Smooth muscle cell (in vitro differentiated cells): ENCODE measurements at regions not wholly inside any gene's neighbourhood (a gene's known extent, or its start where the extent isn't known, plus 50 kb on each side); places are given as distances from the start of the nearest gene placed in this dataset.
A peak's percentile ranks its signal among the peaks of the same experiment; 100 is the strongest.

Source experiments
- DNase-seq: peaks from one replicate; lab custom pipeline; 2025; ENCODE audit not compliant: unreplicated experiment; lab: John Stamatoyannopoulos, UW
- H2AFZ ChIP-seq: fragments of 200-600 bp; sonication (generic); 2 replicates; pipeline ENCODE4 v1.6.0; 2016; ENCODE audit warnings: antibody characterized with exemption, low read depth, mild to moderate bottlenecking
- H3F3A ChIP-seq: fragments of 200-600 bp; sonication (generic); 2 replicates; pipeline ENCODE4 v1.6.0; 2017; ENCODE audit warnings: antibody characterized with exemption, low read depth
- H3K27ac ChIP-seq: fragments of 200-600 bp; sonication (generic); 2 replicates; pipeline ENCODE4 v1.5.1; 2016; ENCODE audit warnings: low read depth, mild to moderate bottlenecking
- H3K27me3 ChIP-seq: fragments of 200-600 bp; sonication (generic); 2 replicates; pipeline ENCODE4 v1.6.1; 2016; ENCODE audit warnings: low read depth, mild to moderate bottlenecking
- H3K36me3 ChIP-seq: fragments of 200-600 bp; sonication (generic); 2 replicates; pipeline ENCODE4 v1.5.1; 2016; ENCODE audit warnings: low read depth
- H3K4me1 ChIP-seq: fragments of 200-600 bp; sonication (generic); 2 replicates; pipeline ENCODE4 v1.5.1; 2016; ENCODE audit warnings: low read depth
- H3K4me2 ChIP-seq: fragments of 200-600 bp; sonication (generic); 2 replicates; pipeline ENCODE4 v1.6.0; 2016; ENCODE audit warnings: mild to moderate bottlenecking
- H3K4me3 ChIP-seq: fragments of 200-600 bp; sonication (generic); 2 replicates; pipeline ENCODE4 v1.5.1; 2016; ENCODE audit warnings: mild to moderate bottlenecking
- H3K79me2 ChIP-seq: fragments of 200-600 bp; sonication (generic); 2 replicates; pipeline ENCODE4 v1.6.0; 2016; ENCODE audit warnings: low read depth, mild to moderate bottlenecking
- H3K9ac ChIP-seq: fragments of 200-600 bp; sonication (generic); 2 replicates; pipeline ENCODE4 v1.6.0; 2016; ENCODE audit warnings: low read depth
- H3K9me3 ChIP-seq: fragments of 200-600 bp; sonication (generic); replicated peaks from 2 replicates; pipeline ENCODE4 v1.5.1; 2016; ENCODE audit warnings: low read depth
- H4K20me1 ChIP-seq: fragments of 200-600 bp; sonication (generic); 2 replicates; pipeline ENCODE4 v1.6.0; 2016; ENCODE audit warnings: low read depth
- CTCF ChIP-seq: fragments of 200-600 bp; sonication (generic); IDR thresholded peaks from 2 replicates; pipeline ENCODE4 v1.5.1; 2017; ENCODE audit warnings: borderline replicate concordance, mild to moderate bottlenecking, antibody characterized with exemption; ENCODE audit not compliant: insufficient read depth, poor library complexity, severe bottlenecking
- WGBS: methylation state at CpG from one replicate; pipeline ENCODE4 v1.1.7; 2016; ENCODE audit warnings: low lambda C conversion rate; 5-methylcytosine and 5-hydroxymethylcytosine counted together

GRCh38 chr10:106401161-106401560 lies 763.3 kb downstream of the SORCS1 start:
- no peak overlapping the region for H2AFZ ChIP-seq
- no peak for DNase-seq
- no peak overlapping the region for H3K27ac ChIP-seq

GRCh38 chr10:106399112-106399511 lies 765.4 kb downstream of the SORCS1 start:
- Histone ChIP-seq H3K27ac (no peak overlapping the region), H3K36me3 (no peaks in the 10 kb centered on the region), H3K4me2 (no peak overlapping the region), H3K27me3 (no peaks in the 10 kb centered on the region), H4K20me1 (no peaks in the 10 kb centered on the region), H2AFZ (no peak overlapping the region), H3K4me3 (no peak overlapping the region), H3K4me1 (no peaks in the 10 kb centered on the region), H3K9ac (no peak overlapping the region), H3K79me2 (no peaks in the 10 kb centered on the region), H3F3A (no peaks in the 10 kb centered on the region), H3K9me3 (no peaks in the 10 kb centered on the region)
- DNase-seq, result no peak
- no peak for TF ChIP-seq CTCF
- 81% methylated on average over 4 of the region's 4 CpGs for WGBS

More at GRCh38 chr10:106401161-106401560, 763.3 kb downstream of the SORCS1 start:
- Histone ChIP-seq H3K27me3 (peaks cover 15% of the 10 kb centered on the region), H3K4me1 (no peaks in the 10 kb centered on the region), H3F3A (no peaks in the 10 kb centered on the region), H3K36me3 (no peaks in the 10 kb centered on the region), H3K4me3 (no peak overlapping the region), H3K9ac (no peak overlapping the region), H3K9me3 (no peaks in the 10 kb centered on the region), H3K79me2 (no peaks in the 10 kb centered on the region), H3K4me2 (no peak overlapping the region), H4K20me1 (no peaks in the 10 kb centered on the region)
- TF ChIP-seq CTCF, result peak; percentile 47

GRCh38 chr10:106396192-106396591 lies 768.3 kb downstream of the SORCS1 start:
- Histone ChIP-seq H3K9ac (no peak overlapping the region), H3K4me2 (no peak overlapping the region), H3K9me3 (no peaks in the 10 kb centered on the region), H3K79me2 (no peaks in the 10 kb centered on the region), H4K20me1 (no peaks in the 10 kb centered on the region), H3K36me3 (no peaks in the 10 kb centered on the region), H3K27me3 (no peaks in the 10 kb centered on the region), H3F3A (no peaks in the 10 kb centered on the region), H3K4me1 (no peaks in the 10 kb centered on the region), H2AFZ (no peak overlapping the region), H3K4me3 (no peak overlapping the region), H3K27ac (no peak overlapping the region)
- DNase-seq, result no peak
- no peak for TF ChIP-seq CTCF
- 90% methylated on average over 2 of the region's 2 CpGs for WGBS

- no peak overlapping the region for H3K9ac ChIP-seq
- H3K27ac ChIP-seq, result no peak overlapping the region
- no peaks in the 10 kb centered on the region for H4K20me1 ChIP-seq
- H3K4me2 ChIP-seq, result no peak overlapping the region
- no peaks in the 10 kb centered on the region for H3K79me2 ChIP-seq
- no peaks in the 10 kb centered on the region for H3K36me3 ChIP-seq
- H3K4me3 ChIP-seq, result no peak overlapping the region
- H2AFZ ChIP-seq, result no peak overlapping the region
- TF ChIP-seq CTCF, result no peak
- DNase-seq, result no peak
- 67% methylated on average over 3 of the region's 3 CpGs for WGBS
- H3K27me3 ChIP-seq, result no peaks in the 10 kb centered on the region
- no peaks in the 10 kb centered on the region for H3K4me1 ChIP-seq
- no peaks in the 10 kb centered on the region for H3K9me3 ChIP-seq
- H3F3A ChIP-seq, result no peaks in the 10 kb centered on the region
Measured at GRCh38 chr10:106395041-106395749, 769.3 kb downstream of the SORCS1 start.
